ENCODE measurements at regions not wholly inside any gene's neighbourhood (a gene's known extent, or its start where the extent isn't known, plus 50 kb on each side); places are given as distances from the start of the nearest gene placed in this dataset.
"Not testable (repeated sequence)": the region's sequence is repeated elsewhere in the genome, so short reads cannot be mapped to it uniquely, and the experiment has no call there.

DNA sequence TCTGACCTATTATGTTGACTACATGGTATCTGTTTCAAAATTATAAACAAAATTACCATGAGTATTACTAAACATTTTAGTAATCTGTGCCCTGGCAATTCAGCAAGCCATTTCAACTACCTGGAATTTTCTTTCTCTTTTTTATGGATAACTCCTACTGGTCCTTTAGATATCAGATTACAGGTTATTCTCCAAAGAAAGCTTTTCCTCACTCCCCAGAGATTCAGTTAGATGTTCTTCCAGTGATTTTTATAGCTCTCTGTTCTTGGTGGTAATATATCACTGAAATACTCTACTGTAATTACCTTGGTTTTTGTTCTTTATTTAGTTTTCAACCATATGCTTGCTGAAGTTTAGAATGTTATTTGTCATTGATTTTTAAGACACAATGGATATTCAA lies 930.2 kb upstream of the FOXG1 start:
- no peak for DNase-seq

DNA sequence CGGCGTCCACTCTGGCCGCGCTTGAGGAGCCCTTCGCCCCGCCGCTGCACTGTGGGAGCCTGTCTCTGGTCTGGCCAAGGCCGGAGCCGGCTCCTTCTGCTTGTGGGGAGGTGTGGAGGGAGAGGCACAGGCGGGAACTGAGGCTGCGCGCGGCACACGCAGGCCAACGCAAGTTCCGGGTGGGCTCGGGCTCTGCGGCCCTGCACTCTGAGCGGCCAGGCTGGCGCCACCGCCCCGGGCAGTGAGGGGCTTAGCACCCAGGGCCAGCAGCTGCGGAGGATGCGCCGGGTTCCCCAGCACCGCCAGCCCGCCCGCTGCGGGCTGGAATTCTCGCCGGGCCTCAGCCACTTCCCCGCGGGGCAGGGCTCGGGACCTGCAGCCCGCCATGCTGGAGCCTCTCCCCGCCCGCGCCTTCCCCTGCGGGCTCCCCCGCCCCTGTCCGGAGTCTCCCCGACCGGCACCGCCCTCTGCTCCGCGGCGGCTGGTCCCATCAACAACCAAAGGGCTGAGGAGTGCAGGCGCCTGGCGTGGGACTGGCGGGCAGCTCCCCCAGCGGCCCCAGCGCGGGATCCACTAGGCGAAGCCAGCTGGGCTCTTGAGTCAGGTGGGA lies 921.2 kb upstream of the FOXG1 start:
- DNase-seq, result no peak

DNA sequence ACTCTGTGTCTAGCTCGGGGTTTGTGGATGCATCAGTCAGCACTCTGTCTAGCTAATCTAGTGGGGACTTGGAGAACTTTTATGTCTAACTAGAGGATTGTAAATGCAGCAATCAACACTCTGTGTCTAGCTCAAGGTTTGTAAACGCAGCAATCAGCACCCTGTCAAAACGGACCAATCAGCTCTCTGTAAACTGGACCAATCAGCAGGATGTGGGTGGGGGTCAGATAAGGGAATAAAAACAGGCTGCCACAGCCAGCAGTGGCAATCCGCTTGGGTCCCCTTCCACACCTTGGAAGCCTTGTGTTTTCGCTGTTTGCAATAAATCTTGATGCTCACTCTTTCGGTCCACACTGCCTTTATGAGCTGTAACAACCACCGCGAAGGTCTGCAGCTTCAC lies 920.7 kb upstream of the FOXG1 start:
- DNase-seq, result no peak

DNA sequence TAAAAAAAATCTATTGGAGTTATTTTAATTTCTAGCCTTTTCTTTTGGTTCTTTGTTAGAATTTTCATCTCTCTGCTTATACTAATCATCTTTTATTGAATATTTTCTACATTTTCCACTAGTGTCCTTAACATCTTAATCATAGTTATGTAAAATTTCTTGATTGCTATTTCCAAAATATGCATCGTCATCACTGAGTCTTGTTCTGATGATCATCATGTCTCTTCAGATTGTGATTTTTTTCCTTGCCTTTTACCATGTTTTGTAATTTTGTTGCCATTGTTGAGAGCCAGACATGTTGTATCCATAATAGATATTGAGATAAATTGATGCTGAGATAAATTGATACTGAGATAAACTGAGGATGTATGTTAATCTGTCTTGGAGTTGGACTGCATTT lies 919.1 kb upstream of the FOXG1 start:
- DNase-seq, result not testable (repeated sequence)

DNA sequence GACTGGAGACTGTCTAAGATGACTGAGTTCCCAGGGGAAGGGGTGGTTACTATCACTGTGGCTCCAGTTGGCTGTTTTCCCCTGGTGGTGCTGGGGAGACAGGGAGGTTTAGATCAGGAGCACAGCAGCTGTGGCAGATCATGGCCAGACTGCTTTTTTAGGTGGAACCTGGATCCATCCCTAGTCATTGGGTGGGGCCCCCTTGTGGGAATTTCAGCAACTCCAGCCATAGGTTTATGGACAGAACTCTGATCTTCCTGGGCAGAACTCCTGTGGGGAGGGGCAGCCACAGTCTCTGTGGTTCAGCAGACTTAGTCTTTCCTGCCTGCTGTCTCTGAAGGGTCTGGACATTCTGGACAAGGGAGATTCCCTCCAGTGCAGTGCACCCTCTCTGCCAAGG lies 917.4 kb upstream of the FOXG1 start:
- DNase-seq, result not testable (repeated sequence)

DNA sequence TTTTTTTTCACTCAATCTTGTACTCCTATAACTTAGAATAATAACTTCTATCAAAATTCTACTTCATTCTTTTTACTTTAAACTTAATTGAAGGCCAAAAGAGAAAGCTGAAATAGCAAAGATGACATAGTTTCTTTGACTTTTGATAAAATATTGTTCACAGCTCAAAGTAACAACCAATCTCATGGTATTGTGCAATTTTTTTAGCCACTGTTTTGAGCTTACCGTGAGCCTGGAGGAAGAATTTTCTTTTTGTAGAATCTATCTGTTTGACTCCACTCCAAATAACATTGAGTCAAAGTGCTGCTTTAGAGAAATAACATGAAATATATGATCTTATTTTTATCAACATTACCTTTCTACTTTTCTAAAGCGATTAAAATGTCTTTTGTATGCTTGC lies 903.9 kb upstream of the FOXG1 start:
- no peak for DNase-seq

DNA sequence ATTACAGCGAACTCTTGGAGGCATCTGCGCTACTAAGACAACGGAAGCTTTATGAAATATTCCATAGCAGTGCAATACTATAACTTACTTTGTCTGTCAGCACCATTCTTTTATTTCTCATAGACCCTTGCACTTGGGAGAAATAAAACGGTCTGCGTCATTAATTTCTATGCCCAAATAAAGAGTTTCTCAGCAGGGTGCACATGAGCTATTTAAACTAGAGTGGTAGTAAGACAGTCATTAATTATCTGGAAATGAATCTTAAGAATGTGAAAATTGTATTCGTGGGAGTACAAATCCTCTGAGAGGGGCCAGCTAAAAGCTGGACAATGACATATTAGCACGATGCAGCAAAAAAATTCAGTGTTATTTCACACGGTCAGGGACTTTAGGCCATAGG lies 903.4 kb upstream of the FOXG1 start:
- DNase-seq, result no peak

DNA sequence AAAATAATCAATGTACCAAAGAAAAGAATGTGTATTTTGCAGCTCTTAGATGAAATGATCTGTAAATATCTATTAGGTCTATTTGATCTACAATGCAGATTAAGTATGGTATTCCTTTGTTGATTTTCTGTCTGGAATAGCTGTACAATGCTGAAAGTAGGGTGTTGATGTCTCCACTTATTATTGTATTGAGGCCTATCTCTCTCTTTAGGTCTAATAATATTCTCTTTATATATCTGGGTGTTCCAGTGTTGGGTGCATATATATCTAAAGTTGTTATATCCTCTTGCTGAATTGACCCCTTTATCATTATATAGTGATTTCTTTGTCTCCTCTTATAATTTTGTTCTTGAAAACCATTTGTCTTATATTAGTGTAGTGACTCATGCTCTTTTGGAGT lies 885.5 kb upstream of the FOXG1 start:
- no peak for DNase-seq

DNA sequence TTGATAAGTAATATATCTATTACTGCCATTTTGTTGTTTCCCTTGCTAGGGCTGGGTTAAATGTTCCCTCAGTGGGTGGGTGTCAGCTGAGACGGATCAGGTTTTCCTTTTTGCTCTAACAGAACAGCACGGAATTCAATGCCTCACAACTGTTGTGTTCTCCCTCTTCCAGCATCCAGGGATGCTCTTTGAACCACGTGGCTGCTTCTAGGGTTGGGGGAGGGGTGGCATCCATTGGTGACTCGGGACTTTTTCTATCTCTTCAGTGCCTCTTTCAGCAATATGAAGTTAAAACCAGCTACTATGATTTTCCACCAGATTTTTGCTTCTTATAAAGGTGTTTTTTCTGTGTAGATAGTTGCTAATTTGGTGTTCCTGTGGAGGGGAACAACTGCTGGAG lies 884.9 kb upstream of the FOXG1 start:
- no peak for DNase-seq

DNA sequence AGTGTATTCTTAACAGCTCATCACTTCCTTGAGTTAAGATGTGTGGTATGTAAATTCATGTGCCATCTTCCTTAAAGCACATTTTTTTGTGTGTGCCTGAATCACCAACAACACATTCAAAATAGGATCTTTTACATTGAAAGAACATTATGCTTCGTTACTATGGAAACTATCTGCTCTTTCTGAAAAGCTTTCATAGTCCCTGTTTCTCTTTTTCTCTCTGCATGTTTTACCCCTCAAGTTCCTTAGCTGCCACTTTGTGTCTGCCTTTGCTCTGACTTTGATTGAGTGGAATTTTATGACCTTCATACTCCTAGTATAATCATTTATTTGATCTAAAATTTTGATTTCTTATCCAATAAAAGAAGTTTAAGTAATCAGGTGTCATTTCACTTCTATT lies 880.3 kb upstream of the FOXG1 start:
- no peak for DNase-seq

DNA sequence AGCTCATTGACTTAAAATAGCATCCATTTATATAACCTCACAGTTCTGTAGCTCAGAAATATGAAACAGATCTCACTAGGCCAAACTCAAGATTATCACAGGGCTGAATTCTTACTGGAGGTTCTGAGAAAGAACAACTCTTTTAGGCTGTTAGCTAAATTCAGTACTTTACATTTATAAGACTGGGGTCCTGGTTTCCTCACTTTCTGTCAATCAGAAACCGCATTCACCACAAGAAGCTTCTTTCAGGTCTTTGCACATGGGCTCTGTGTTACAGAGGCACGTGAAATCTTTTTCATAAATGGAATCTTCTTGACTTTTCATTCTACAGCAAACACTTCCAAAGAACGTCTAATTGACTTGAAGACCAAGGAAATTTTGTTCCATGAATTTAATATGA lies 876.3 kb upstream of the FOXG1 start:
- DNase-seq, result no peak

DNA sequence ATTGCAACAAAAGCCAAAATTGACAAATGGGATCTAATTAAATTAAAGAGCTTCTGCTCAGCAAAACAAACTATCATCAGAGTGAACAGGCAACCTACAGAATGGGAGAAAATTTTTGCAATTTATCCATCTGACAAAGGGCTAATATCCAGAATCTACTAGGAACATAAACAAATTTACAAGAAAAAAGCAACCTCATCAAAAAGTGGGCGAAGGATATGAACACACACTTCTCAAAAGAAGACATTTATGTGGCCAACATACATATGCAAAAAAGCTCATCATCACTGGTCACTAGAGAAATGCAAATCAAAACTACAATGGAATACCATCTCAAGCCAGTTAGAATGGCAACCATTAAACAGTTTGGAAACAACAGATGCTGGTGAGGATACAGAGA lies 858.1 kb upstream of the FOXG1 start:
- DNase-seq, result not testable (repeated sequence)

DNA sequence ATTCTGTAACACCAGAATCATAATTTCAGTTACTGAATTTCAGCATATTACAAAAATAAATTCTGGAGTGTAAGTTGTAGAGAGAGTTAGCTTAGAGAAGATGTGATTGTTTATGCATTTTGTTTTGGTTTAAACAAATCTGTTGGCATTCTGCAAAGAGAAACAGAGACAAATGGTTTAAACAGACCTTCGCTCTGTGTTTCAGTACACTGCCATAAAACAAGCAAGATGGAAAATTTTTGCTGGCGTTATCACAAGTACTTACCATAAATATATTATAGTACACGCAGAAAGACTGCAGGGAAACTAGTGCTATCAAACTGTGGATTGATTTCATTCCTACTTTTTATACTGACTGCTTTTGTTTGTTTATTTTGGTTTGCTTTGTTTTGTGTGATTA lies 850.3 kb upstream of the FOXG1 start:
- DNase-seq, result no peak

DNA sequence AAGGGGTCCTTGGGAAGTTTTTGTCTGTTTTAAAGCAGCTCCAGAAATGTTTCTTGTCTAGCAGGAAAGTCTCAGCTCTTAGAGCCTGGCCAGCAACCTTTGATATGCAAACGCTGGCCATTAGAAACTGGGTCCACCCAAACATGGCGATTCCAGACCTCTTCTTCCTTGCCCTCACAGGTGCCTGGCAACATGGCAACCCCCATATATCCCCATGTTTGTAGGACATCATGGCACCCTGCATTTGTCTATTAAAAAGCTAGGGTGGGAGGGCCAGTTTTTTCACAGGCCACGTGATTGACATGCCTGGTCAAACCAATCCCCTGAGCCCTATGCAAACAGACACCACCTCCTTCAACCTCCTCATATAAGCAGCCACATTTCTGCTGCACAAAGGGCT lies 848.7 kb upstream of the FOXG1 start:
- DNase-seq, result no peak

DNA sequence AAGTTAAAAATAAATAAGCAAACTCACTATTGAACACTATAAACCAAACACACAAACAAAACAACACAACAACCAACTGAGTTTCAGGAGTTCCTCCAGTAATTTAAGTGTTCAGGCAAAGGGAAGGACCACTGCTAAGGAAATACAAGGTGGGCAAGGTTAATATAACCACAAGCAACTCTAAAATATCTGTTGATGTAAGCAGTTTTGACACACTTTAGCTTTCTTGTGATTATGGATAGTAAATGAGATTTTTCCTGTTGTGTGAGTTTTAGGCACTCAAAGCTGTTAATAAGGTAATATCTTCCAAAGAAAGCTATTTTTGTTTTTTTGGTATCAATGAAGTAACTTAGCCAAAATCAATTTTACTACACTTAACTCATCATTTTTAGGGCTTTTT lies 839.1 kb upstream of the FOXG1 start:
- no peak for DNase-seq

DNA sequence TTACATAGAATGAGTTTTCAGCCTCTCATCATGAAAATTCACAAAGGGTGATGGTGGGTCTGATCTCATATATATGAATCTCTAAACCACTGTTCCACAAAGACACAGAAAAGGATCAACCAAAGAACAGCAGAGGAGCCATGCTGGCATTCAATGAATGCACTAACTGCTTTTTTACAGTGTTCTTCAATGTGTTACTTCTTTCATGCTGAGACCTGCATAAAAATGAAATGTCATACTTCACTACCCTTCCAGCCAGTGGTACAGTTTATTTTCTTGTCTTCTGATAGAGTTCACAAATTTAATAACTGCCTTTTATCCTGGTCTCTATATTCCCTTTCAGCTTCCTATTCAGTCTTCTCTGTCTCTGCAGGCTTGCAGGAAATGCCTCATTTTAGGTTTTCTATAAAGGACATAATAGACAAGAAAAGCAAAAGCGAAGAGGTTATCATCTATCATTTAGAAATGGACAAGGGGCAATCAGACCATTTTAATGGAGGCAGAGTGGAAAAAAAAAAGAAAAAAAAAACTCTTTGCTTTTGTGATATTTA lies 836.7 kb upstream of the FOXG1 start:
- DNase-seq, result no peak

DNA sequence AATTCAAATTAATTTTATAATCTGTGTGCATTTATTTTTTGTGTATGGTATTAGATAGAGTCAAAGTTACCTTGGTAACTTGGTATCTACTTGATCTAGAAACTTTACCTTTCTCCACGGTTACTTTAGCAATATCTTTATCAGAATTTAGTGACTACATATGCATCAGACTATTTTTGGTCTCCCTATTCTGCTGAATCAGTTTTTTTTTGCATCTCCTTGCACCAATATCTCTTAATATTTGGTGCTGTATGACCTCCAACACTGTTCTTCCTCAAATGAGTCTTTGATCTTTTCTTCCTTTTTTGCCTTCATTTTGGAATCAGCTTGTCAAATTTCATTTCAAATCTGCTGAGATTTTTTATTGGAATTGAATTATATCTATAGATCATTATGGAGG lies 828.2 kb upstream of the FOXG1 start:
- no peak for DNase-seq

DNA sequence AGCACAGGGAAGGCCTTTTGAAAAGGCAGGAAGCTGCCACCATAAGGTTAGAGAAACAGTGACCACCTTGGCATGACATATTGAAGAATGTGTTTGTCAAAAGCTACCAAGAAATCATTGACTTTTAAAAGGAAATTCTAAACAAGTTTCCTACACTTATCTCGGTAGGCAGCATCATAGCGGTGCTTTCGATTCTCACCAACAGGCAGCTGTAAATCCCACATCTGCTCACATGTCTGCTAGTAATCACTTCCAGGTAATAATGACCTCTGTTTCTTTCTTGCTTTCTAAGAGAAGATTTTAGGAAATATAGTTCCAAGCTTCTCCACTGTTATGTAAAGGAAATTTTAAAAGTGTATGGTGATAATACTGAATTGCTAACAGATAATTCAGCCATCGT lies 821.1 kb upstream of the FOXG1 start:
- no peak for DNase-seq

DNA sequence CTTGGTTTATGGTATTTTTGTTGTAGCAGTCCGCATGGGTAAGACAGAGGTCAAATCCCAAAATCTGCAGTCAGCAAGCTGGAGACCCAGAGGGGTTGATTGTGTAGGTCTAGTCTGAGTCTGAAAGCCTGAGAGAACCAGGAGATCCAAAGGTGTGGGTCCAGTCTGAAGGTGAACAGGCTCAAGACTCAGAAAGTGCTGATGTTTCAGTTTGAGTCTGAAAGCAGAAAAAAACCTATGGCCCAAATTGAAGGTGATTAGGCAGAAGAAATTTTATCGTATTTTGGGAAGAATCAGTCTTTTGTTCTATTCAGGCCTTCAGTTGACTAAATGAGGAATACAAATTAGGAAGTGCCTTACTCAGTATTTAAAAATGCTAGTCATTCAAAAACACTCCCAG lies 807.8 kb upstream of the FOXG1 start:
- no peak for DNase-seq

DNA sequence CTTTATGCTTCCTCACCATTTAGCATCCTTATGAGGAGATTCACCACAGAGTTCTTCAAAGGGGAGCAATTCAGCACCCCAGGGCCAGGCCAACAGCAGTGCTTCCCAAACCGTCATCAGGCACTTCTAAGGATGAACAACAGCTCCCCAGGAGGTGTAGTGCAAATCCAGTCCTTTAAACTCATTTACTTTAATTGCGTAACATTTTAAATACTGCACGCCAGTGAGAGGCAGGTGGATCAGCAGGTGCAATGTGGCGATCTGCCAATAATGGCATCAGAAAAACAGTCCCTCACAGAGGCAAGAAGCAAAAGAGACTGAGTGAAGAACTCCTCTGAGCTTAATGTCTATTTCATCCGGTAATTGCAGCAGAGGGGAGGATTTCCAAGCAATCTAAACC lies 770.9 kb upstream of the FOXG1 start:
- DNase-seq, result no peak

DNA sequence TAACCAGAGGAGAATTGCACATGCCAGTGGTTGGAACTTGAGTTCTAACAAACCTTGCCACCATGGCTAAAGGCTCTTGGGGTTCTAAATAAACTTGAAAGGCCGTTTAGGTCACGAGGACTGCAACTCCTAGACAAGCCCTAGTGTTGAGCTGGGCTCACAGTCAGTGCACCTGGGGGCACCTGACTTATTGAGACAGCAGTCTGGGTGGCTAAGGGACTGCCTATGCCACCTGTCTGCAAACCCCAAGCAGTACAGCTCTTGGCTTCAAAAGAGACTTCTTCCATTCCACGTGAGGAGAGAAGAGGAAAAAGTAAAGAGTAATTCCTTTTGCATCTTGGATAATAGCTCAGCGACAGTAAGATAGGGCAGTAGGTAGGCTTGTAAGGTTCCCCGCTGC lies 765.6 kb upstream of the FOXG1 start:
- DNase-seq, result no peak

DNA sequence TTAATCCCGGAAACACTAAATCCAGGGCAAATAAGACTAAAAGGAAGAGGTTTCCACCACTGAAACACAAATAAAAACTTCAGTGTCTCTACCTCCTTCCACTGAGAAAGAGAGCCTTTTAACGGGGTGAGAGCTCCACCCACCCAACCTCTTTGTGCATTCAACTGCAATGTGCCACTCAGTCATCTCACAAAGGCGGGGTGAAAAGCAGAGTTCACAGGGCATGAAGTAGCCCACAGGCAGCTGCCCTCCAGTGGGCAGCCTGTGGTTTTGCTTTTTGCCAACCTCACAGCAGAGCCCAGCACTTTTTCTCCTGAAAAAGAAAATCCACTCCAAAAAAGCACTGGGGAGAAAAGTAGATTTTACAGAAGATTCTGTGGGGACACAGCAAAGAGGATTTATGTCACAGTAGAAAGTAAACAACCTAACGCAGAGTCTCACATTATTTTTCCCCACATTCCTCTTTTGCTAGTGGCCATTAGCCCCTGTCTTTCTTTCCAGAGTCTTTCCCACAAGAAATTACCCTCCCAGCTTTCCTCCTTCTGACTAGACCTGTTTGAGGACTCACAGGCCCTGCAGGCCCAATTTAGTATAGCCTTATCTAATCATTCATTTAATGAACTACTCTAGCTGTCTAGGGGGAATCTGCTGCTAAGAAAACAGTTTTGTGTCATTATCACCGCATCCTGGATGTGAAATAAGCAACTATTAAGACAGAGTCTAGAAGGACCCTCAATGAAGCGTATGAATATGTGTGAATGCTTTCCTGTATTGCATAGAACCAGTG lies 753.8 kb upstream of the FOXG1 start:
- DNase-seq, result no peak

DNA sequence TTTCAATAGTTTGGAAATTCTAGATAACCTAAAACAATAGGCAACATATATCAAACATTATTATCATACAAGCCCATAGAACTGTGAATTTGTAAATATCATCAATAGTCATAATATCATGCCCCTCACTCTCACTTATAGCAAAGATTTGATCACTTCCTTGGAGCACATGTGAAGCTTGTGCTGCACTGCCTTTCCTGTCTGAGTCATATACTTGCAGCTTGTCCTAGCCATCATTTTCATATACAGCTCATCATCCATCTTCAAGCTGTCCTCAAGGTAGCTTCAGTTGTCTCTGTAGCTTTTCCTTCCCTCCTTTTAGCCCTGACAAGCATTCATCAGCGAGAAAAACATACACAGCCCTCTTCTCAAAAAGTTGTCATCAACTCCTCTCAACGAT lies 746.5 kb upstream of the FOXG1 start:
- no peak for DNase-seq

DNA sequence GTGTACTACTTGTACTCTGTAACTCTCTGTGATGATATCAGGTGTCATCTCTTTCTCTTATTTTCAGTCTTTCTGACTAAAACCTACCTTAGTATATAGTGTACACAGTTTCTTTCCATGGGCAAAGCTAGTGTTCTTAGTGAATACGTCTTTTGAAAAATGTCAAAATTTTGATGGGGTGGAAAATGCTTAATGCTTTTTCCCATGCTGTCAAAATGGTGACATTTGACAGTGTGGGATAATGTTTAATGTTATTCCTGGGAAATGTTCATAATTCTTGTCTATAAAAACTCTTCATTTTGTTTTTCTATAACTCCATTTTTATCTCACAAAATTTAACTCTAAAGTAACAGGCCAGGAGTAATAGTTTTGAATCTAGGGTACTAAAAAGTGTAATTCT lies 742.7 kb upstream of the FOXG1 start:
- DNase-seq, result no peak

DNA sequence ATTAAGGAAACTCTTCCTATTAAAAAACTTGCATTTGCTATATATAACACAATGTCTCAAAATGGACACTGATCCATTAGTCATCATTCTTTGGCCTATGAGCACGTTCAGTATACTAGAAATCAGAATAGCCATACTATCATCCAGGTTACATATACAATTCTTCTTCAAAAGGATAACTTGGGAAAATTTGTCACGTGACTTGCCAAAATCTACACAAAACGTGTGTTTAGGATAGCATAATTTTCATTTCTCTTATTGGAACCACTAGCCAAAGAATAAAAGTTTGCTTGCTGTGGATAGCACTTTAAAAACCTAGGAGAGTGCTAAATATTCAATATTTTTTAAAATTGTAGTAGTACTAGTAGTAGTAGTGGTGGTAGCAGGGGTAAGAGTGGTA lies 714.3 kb upstream of the FOXG1 start:
- no peak for DNase-seq
